GM10266 (cell line): ENCODE measurements at regions not wholly inside any gene's neighbourhood (a gene's known extent, or its start where the extent isn't known, plus 50 kb on each side); places are given as distances from the start of the nearest gene placed in this dataset.

Source experiments
- DNase-seq: peaks from one replicate; pipeline ENCODE4 v3.0.0; 2012; ENCODE audit errors: extremely low spot score
- CTCF ChIP-seq: IDR thresholded peaks from 2 replicates; pipeline ENCODE4 v1.5.1; 2012; ENCODE audit warnings: mild to moderate bottlenecking, low read depth; ENCODE audit not compliant: control insufficient read depth, insufficient read depth; ENCODE audit errors: missing control alignments

- TF ChIP-seq CTCF: no peak
Observed at GRCh38 chr5:30112867-30113266, 1080.6 kb upstream of the CDH6 start.

GRCh38 chr5:30108051-30108450, 1085.4 kb upstream of the CDH6 start:
- no peak for TF ChIP-seq CTCF
- no peak for DNase-seq

More at GRCh38 chr5:30112867-30113266, 1080.6 kb upstream of the CDH6 start:
- no peak for DNase-seq

- DNase-seq: no peak
- no peak for TF ChIP-seq CTCF
Observed at GRCh38 chr5:30106596-30106995, 1086.9 kb upstream of the CDH6 start.

- TF ChIP-seq CTCF: no peak
Observed at GRCh38 chr5:30104872-30105596, 1088.5 kb upstream of the CDH6 start.

GRCh38 chr5:30103452-30104202, 1089.9 kb upstream of the CDH6 start:
- no peak for TF ChIP-seq CTCF
- no peak for DNase-seq

More at GRCh38 chr5:30104872-30105596, 1088.5 kb upstream of the CDH6 start:
- DNase-seq: no peak

GRCh38 chr5:30103052-30103451, 1090.4 kb upstream of the CDH6 start:
- no peak for DNase-seq
- TF ChIP-seq CTCF: no peak

- DNase-seq: no peak
- no peak for TF ChIP-seq CTCF
Observed at GRCh38 chr5:30102185-30102584, 1091.3 kb upstream of the CDH6 start.
